HepG2 (cell line): ENCODE measurements at regions not wholly inside any gene's neighbourhood (a gene's known extent, or its start where the extent isn't known, plus 50 kb on each side); places are given as distances from the start of the nearest gene placed in this dataset.

Experiments used
- ATAC-seq: fragments of 200-7000 bp; cut with Tn5 transposase; 3 replicates; pipeline ENCODE4 v1.9.1; 2020; ENCODE audit warnings: mild to moderate bottlenecking, moderate library complexity
- BruUV-seq: library from RNA; stranded (reverse); fragments of 400-500 nt; replicated peaks from 2 replicates; lab custom pipeline; 2021; lab: Mats Ljungman, UMichigan
- CTCF ChIA-PET: fragments of 300-600 bp; formaldehyde crosslinking; extraction: SDS; loops from one replicate; lab custom pipeline; 2021; ENCODE audit warnings: low total read pairs, inconsistent platforms, low intra/inter-chr PET ratio; lab: Yijun Ruan, JAX
- POLR2A ChIA-PET: fragments of 350-600 bp; sonication (Branson Sonifier 250); formaldehyde crosslinking; loops from one replicate; lab custom pipeline; 2020; ENCODE audit warnings: antibody characterized with exemption, inconsistent platforms; lab: Yijun Ruan, JAX
- DNase-seq: peaks from one replicate; pipeline ENCODE4 v3.0.0-alpha.2; 2015; ENCODE audit warnings: low spot score
- FAIRE-seq: peaks from 3 replicates; lab custom pipeline; 2011; peaks lifted over from hg19 to GRCh38; lab: Jason Lieb, UNC
- H2AFZ ChIP-seq: one replicate; pipeline ENCODE4 v1.6.1; 2011; ENCODE audit warnings: low read length, inconsistent platforms
- H3K27ac ChIP-seq: fragments of 300-600 bp; 3 replicates; pipeline ENCODE4 v1.8.0; 2011; ENCODE audit warnings: mixed run types, mild to moderate bottlenecking, mixed read lengths, low read length, inconsistent platforms; ENCODE audit not compliant: insufficient read depth; ENCODE audit errors: extremely low read length
- H3K27me3 ChIP-seq, 2 experiments: fragments of 200-600 bp in 1 of 2; 2 replicates in 1 of 2; 3 replicates in 1 of 2; pipeline versions ENCODE4 v1.6.0 to v1.8.0; 2011; ENCODE audit warnings: low read length in 2 of 2, mild to moderate bottlenecking in 2 of 2, moderate library complexity in 2 of 2, inconsistent platforms in 1 of 2; ENCODE audit not compliant: insufficient read depth in 2 of 2, control insufficient read depth in 1 of 2
- H3K36me3 ChIP-seq, 2 experiments: fragments of 200-600 bp in 1 of 2; replicated peaks in 1 of 2; 2 replicates in 1 of 2; 3 replicates in 1 of 2; pipeline versions ENCODE4 v1.5.1 to v1.8.0; 2011; ENCODE audit warnings: low read length in 2 of 2, inconsistent platforms in 1 of 2; ENCODE audit not compliant: insufficient read depth in 2 of 2, control insufficient read depth in 1 of 2
- H3K4me1 ChIP-seq: 2 replicates; pipeline ENCODE4 v1.5.1; 2012; ENCODE audit warnings: low read length, inconsistent platforms; ENCODE audit not compliant: insufficient read depth
- H3K4me2 ChIP-seq: 2 replicates; pipeline ENCODE4 v1.6.0; 2011; ENCODE audit warnings: low read depth, low read length, inconsistent platforms
- H3K4me3 ChIP-seq, 3 experiments: fragments of 200-600 bp in 1 of 3; sonication (generic), shearing (Covaris generic) in 1 of 3; replicated peaks in 1 of 3; 2 replicates each; pipeline ENCODE4 v1.5.1; 2011 to 2016; ENCODE audit warnings: low read length in 3 of 3, inconsistent platforms in 2 of 3, low read depth in 2 of 3, mild to moderate bottlenecking in 2 of 3, control low read depth in 1 of 3, mixed read lengths in 1 of 3; ENCODE audit not compliant: insufficient read depth in 1 of 3
- H3K79me2 ChIP-seq: one replicate; pipeline ENCODE4 v1.6.1; 2011; ENCODE audit warnings: low read length, inconsistent platforms; ENCODE audit not compliant: insufficient read depth
- H3K9ac ChIP-seq: 2 replicates; pipeline ENCODE4 v1.6.0; 2011; ENCODE audit warnings: mild to moderate bottlenecking, low read depth, low read length, inconsistent platforms; ENCODE audit not compliant: insufficient read depth
- H3K9me3 ChIP-seq: 2 replicates; pipeline ENCODE4 v1.5.1; 2012; ENCODE audit warnings: mild to moderate bottlenecking, low read length
- H4K20me1 ChIP-seq: 2 replicates; pipeline ENCODE4 v1.6.0; 2011; ENCODE audit warnings: inconsistent platforms, mild to moderate bottlenecking, low read length, moderate library complexity; ENCODE audit not compliant: insufficient read depth
- HNF1B ChIP-seq: sonication (generic); formaldehyde crosslinking; IDR thresholded peaks from 2 replicates; pipeline ENCODE4 v1.5.1; 2020; ENCODE audit warnings: mild to moderate bottlenecking, moderate library complexity, missing genetic modification reagents
- HOXD1 ChIP-seq: sonication (generic); formaldehyde crosslinking; IDR thresholded peaks from 2 replicates; pipeline ENCODE4 v1.5.0; 2020; ENCODE audit warnings: missing genetic modification reagents
- KLF13 ChIP-seq: sonication (generic); formaldehyde crosslinking; IDR thresholded peaks from 2 replicates; pipeline ENCODE4 v1.4.0; 2020; ENCODE audit warnings: mild to moderate bottlenecking, missing genetic modification reagents
- MYNN ChIP-seq: sonication (generic); formaldehyde crosslinking; IDR thresholded peaks from 2 replicates; pipeline ENCODE4 v1.4.0; 2020; ENCODE audit warnings: mild to moderate bottlenecking, low read depth, missing genetic modification reagents
- NAIF1 ChIP-seq: sonication (generic); formaldehyde crosslinking; IDR thresholded peaks from 2 replicates; pipeline ENCODE4 v1.5.0; 2020; ENCODE audit warnings: mild to moderate bottlenecking, missing genetic modification reagents, borderline replicate concordance
- NBN ChIP-seq: fragments of 450-650 bp; conservative IDR thresholded peaks from 2 replicates; pipeline ENCODE4 v1.6.1; 2017
- PBX3 ChIP-seq: sonication (generic); formaldehyde crosslinking; IDR thresholded peaks from 2 replicates; pipeline ENCODE4 v1.8.1; 2023; ENCODE audit warnings: missing genetic modification reagents, inconsistent platforms, borderline replicate concordance
- PCBP2 ChIP-seq: fragments of 200-400 bp; formaldehyde crosslinking; optimal IDR thresholded peaks from 2 replicates; pipeline ENCODE3; 2018; ENCODE audit warnings: low read length, low read depth; ENCODE audit not compliant: poor library complexity, severe bottlenecking
- PHF5A ChIP-seq: IDR thresholded peaks from one replicate; pipeline ENCODE4 v1.6.1; 2018; ENCODE audit warnings: low read depth, missing genetic modification reagents; ENCODE audit not compliant: unreplicated experiment
- PREB ChIP-seq: sonication (generic); formaldehyde crosslinking; IDR thresholded peaks from 2 replicates; pipeline ENCODE4 v1.4.0; 2020; ENCODE audit warnings: missing genetic modification reagents
- RARA ChIP-seq: IDR thresholded peaks from 2 replicates; pipeline ENCODE4 v1.6.1; 2016; ENCODE audit warnings: missing genetic modification reagents, missing compliant biosample characterization
- ZFP91 ChIP-seq: sonication (generic); formaldehyde crosslinking; IDR thresholded peaks from 2 replicates; pipeline ENCODE4 v1.9.0; 2022; ENCODE audit warnings: missing genetic modification reagents, mild to moderate bottlenecking, borderline replicate concordance
- ZNF564 ChIP-seq: sonication (generic); formaldehyde crosslinking; IDR thresholded peaks from 2 replicates; pipeline ENCODE4 v1.8.1; 2023; ENCODE audit warnings: mild to moderate bottlenecking, missing genetic modification reagents
- ZNF619 ChIP-seq: sonication (generic); formaldehyde crosslinking; IDR thresholded peaks from 2 replicates; pipeline ENCODE4 v1.4.0; 2020; ENCODE audit warnings: mild to moderate bottlenecking, missing genetic modification reagents
- ZNF691 ChIP-seq: sonication (generic); formaldehyde crosslinking; IDR thresholded peaks from 2 replicates; pipeline ENCODE4 v1.4.0; 2020; ENCODE audit warnings: missing genetic modification reagents, low read depth, mild to moderate bottlenecking, borderline replicate concordance
- ZNF773 ChIP-seq: sonication (generic); formaldehyde crosslinking; IDR thresholded peaks from 2 replicates; pipeline ENCODE4 v1.4.0; 2020; ENCODE audit warnings: missing genetic modification reagents, borderline replicate concordance
- ZNF776 ChIP-seq: sonication (generic); formaldehyde crosslinking; IDR thresholded peaks from 2 replicates; pipeline ENCODE4 v1.4.0; 2020; ENCODE audit warnings: mild to moderate bottlenecking, missing genetic modification reagents
- ZSCAN30 ChIP-seq: sonication (generic); formaldehyde crosslinking; IDR thresholded peaks from 2 replicates; pipeline ENCODE4 v1.5.0; 2020; ENCODE audit warnings: mild to moderate bottlenecking, missing genetic modification reagents
- ZSCAN31 ChIP-seq: sonication (generic); formaldehyde crosslinking; IDR thresholded peaks from 2 replicates; pipeline ENCODE4 v1.5.0; 2020; ENCODE audit warnings: low read depth, mild to moderate bottlenecking, missing genetic modification reagents
- ZSCAN9 ChIP-seq: IDR thresholded peaks from 2 replicates; pipeline ENCODE4 v1.6.1; 2016; ENCODE audit warnings: borderline replicate concordance
- WGBS: methylation state at CpG from one replicate; pipeline ENCODE4 v1.1.6; 2017; ENCODE audit warnings: low lambda C conversion rate; 5-methylcytosine and 5-hydroxymethylcytosine counted together
- in situ Hi-C: cut with HindIII; loops from 2 replicates; pipeline ENCODE4 v1.10.0; 2017; ENCODE audit warnings: low pct_unique_long_range_greater_than_20kb; ENCODE audit not compliant: extremely low pct_ligation_motif_present
- intact Hi-C: fragments of 100-400 bp; cut with micrococcal nuclease; formaldehyde crosslinking; loops from one replicate; pipeline ENCODE4 v1.10.0; 2022; ENCODE audit not compliant: unreplicated experiment

- TF ChIP-seq ZFP91 = no peak
- no peak for TF ChIP-seq PBX3 (CRISPR knock-in tag)
- no peak for TF ChIP-seq NBN
- TF ChIP-seq ZNF564 = no peak
- TF ChIP-seq RARA (CRISPR knock-in tag) = no peak
- no peak for TF ChIP-seq NAIF1
- no peak for TF ChIP-seq ZSCAN31 (CRISPR knock-in tag)
Observed at GRCh38 chr10:118918587-118918986, 110.9 kb upstream of the NANOS1 start (continued).

GRCh38 chr10:118920206-118920605 lies 109.3 kb upstream of the NANOS1 start:
- intact Hi-C loops (no loop called here), in situ Hi-C loops (no loop called here)
- WGBS = 61% methylated on average over 9 of the region's 9 CpGs
- FAIRE-seq (no peak), DNase-seq (no peak), ATAC-seq (no peak)
- Histone ChIP-seq H3K36me3 (no peaks in the 10 kb centered on the region), H3K79me2 (no peaks in the 10 kb centered on the region), H3K9me3 (no peaks in the 10 kb centered on the region), H3K27me3 (peaks cover under 1 to 21% of the 10 kb centered on the region in 2 experiments; a peak in 3 of 5 replicates), H3K4me2 (no peak overlapping the region), H3K4me3 (no peak overlapping the region), H3K27ac (no peak overlapping the region), H3K9ac (no peak overlapping the region), H4K20me1 (no peaks in the 10 kb centered on the region), H3K4me1 (no peaks in the 10 kb centered on the region), H2AFZ (no peak overlapping the region)
- BruUV-seq = no TSS peak
- POLR2A ChIA-PET = no interaction called here
- CTCF ChIA-PET = no interaction called here
- TF ChIP-seq HOXD1 (CRISPR knock-in tag) (no peak), PHF5A (CRISPR knock-in tag) (no peak), PCBP2 (no peak), ZNF773 (CRISPR knock-in tag) (no peak), PREB (CRISPR knock-in tag) (no peak), ZNF619 (no peak), ZNF691 (no peak), ZSCAN9 (CRISPR knock-in tag) (no peak), KLF13 (CRISPR knock-in tag) (no peak), MYNN (CRISPR knock-in tag) (no peak), ZSCAN30 (CRISPR knock-in tag) (no peak), HNF1B (CRISPR knock-in tag) (no peak), ZNF776 (CRISPR knock-in tag) (no peak)
